Lower lobe of right lung (tissue), 2 donors: ENCODE measurements at regions not wholly inside any gene's neighbourhood (a gene's known extent, or its start where the extent isn't known, plus 50 kb on each side); places are given as distances from the start of the nearest gene placed in this dataset.

Experiments
- ATAC-seq, 2 donors: fragments of 200-7000 bp; cut with Tn5 transposase; one replicate each; pipeline ENCODE4 v1.9.1; 2020 to 2022; ENCODE audit warnings: mild to moderate bottlenecking in 2 of 2, moderate library complexity in 2 of 2
- DNase-seq: peaks from one replicate; pipeline ENCODE4 v3.0.0-alpha.2; 2020
- H3K27ac ChIP-seq: fragments of 200-600 bp; one replicate; pipeline ENCODE4 v1.8.0; 2022
- H3K27me3 ChIP-seq: fragments of 200-600 bp; one replicate; pipeline ENCODE4 v1.8.0; 2022; ENCODE audit warnings: low read depth
- H3K36me3 ChIP-seq: fragments of 200-600 bp; one replicate; pipeline ENCODE4 v1.8.0; 2022; ENCODE audit warnings: mild to moderate bottlenecking
- H3K4me1 ChIP-seq: fragments of 200-600 bp; one replicate; pipeline ENCODE4 v1.8.0; 2022
- H3K4me3 ChIP-seq: fragments of 200-600 bp; one replicate; pipeline ENCODE4 v1.8.0; 2022; ENCODE audit warnings: mild to moderate bottlenecking
- H3K9me3 ChIP-seq: fragments of 200-600 bp; one replicate; pipeline ENCODE4 v1.8.0; 2022
- intact Hi-C: fragments of 100-400 bp; cut with DNase I; formaldehyde crosslinking; loops from one replicate; pipeline ENCODE4 v1.11.0; 2022
- TF ChIP-seq, protein P1 (sequence below): fragments of 200-600 bp; IDR thresholded peaks from one replicate; pipeline ENCODE4 v1.8.0; 2022; ENCODE audit warnings: antibody characterized with exemption, mild to moderate bottlenecking
- donor health status: DM: no; HTN: yes; CAD: no; lungs with severe emphysema.

GRCh38 chr5:71948206-71948605 lies 159.1 kb upstream of the MAP1B start:
- Histone ChIP-seq H3K36me3 (no peaks in the 10 kb centered on the region), H3K9me3 (no peaks in the 10 kb centered on the region), H3K27ac (no peak overlapping the region), H3K4me1 (no peaks in the 10 kb centered on the region), H3K27me3 (no peaks in the 10 kb centered on the region), H3K4me3 (no peak overlapping the region)
- ATAC-seq (no peak), DNase-seq (no peak)
- intact Hi-C loops = no loop called here
- TF ChIP-seq, protein P1, sequence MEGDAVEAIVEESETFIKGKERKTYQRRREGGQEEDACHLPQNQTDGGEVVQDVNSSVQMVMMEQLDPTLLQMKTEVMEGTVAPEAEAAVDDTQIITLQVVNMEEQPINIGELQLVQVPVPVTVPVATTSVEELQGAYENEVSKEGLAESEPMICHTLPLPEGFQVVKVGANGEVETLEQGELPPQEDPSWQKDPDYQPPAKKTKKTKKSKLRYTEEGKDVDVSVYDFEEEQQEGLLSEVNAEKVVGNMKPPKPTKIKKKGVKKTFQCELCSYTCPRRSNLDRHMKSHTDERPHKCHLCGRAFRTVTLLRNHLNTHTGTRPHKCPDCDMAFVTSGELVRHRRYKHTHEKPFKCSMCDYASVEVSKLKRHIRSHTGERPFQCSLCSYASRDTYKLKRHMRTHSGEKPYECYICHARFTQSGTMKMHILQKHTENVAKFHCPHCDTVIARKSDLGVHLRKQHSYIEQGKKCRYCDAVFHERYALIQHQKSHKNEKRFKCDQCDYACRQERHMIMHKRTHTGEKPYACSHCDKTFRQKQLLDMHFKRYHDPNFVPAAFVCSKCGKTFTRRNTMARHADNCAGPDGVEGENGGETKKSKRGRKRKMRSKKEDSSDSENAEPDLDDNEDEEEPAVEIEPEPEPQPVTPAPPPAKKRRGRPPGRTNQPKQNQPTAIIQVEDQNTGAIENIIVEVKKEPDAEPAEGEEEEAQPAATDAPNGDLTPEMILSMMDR = no peak

DNA sequence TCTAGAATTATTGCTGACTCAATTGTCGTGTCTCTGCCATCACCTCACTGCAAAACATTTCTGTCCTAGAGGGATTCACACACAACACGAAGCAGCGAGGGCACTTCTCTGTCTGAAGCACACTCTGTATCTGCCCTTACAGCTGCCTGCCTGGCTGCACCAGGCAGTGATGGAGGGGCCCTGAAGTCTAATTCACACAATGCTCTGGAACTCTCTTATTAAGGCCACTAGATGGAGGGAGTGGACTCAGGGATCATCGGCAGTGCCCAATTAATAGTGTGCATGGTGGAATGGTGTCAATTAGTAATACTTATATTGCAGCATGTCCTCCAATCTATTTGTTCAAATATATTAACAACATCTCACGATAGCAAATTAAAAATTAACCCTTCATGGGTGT lies 157.5 kb upstream of the MAP1B start:
- Histone ChIP-seq H3K9me3 (no peaks in the 10 kb centered on the region), H3K36me3 (no peaks in the 10 kb centered on the region), H3K4me1 (no peaks in the 10 kb centered on the region), H3K27me3 (no peaks in the 10 kb centered on the region), H3K27ac (no peak overlapping the region), H3K4me3 (no peak overlapping the region)
- intact Hi-C loops = no loop called here
- no peak for DNase-seq
- TF ChIP-seq, protein P1 = no peak
- no peak for ATAC-seq

DNA sequence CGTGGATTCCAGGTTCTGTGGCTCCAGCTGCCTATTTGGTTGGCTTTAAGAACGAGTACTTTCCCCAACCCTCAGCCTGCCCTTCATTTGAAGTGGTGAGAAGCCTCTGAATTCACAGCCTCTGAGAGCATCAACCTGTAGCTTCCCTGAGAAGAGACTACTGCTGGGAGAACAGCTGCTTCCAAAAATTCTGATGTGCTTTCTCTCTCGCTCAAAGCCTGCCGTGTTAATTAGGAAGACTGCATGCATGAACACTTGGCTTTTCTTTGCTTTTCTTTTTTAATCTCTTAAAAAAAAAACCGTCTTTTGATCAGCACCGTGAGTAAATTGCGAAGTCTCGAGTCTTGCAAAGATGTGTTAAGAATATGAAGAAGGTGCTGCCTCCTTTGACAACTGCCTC lies 153.4 kb upstream of the MAP1B start:
- ATAC-seq (no peak), DNase-seq (no peak)
- Histone ChIP-seq H3K27ac (no peak overlapping the region), H3K27me3 (no peaks in the 10 kb centered on the region), H3K4me3 (no peak overlapping the region), H3K4me1 (no peaks in the 10 kb centered on the region), H3K9me3 (no peaks in the 10 kb centered on the region), H3K36me3 (no peaks in the 10 kb centered on the region)
- TF ChIP-seq, protein P1 = no peak
- intact Hi-C loops = no loop called here

GRCh38 chr5:71954329-71954728 lies 152.9 kb upstream of the MAP1B start:
- H3K27ac ChIP-seq = no peak overlapping the region
- ATAC-seq (no peak), DNase-seq (no peak)
- intact Hi-C loops = no loop called here
- no peak overlapping the region for H3K4me3 ChIP-seq
- no peaks in the 10 kb centered on the region for H3K4me1 ChIP-seq
- H3K27me3 ChIP-seq = no peaks in the 10 kb centered on the region
- H3K36me3 ChIP-seq = no peaks in the 10 kb centered on the region
- TF ChIP-seq, protein P1 = no peak
- no peaks in the 10 kb centered on the region for H3K9me3 ChIP-seq

DNA sequence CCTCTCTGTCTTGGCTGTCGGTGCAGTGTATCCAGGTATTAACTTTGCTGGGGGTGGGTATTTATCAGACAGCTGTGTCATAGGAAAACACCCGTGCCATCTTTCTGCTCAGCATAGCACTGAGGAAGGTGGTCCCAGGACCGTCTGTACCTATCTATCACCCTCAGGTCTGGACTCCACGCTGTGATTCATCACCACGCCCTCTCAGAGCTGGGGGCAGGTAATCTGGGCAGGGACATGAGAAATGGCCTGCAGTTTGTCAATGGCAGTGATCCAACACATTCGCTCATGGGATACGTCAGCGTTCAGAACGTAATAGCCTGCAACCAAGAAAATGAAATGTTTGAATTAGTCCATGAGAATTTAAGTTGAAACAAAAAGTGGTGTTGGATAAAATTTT lies 151.6 kb upstream of the MAP1B start:
- Histone ChIP-seq H3K36me3 (no peaks in the 10 kb centered on the region), H3K27ac (no peak overlapping the region), H3K27me3 (no peaks in the 10 kb centered on the region), H3K4me3 (no peak overlapping the region), H3K4me1 (no peaks in the 10 kb centered on the region), H3K9me3 (no peaks in the 10 kb centered on the region)
- intact Hi-C loops = no loop called here
- TF ChIP-seq, protein P1 = no peak
- DNase-seq (no peak), ATAC-seq (no peak)
